Hepatocyte (in vitro differentiated cells): ENCODE measurements at regions not wholly inside any gene's neighbourhood (a gene's known extent, or its start where the extent isn't known, plus 50 kb on each side); places are given as distances from the start of the nearest gene placed in this dataset.

Source experiments
- DNase-seq: peaks from one replicate; pipeline ENCODE4 v3.0.0-alpha.2; 2016; ENCODE audit warnings: low spot score
- H2AFZ ChIP-seq: fragments of 200-600 bp; sonication (generic); 2 replicates; pipeline ENCODE4 v1.6.0; 2016; ENCODE audit warnings: antibody characterized with exemption, mild to moderate bottlenecking
- H3K27ac ChIP-seq: fragments of 200-600 bp; sonication (generic); 2 replicates; pipeline ENCODE4 v1.5.1; 2016; ENCODE audit warnings: mild to moderate bottlenecking
- H3K27me3 ChIP-seq: fragments of 200-600 bp; sonication (generic); 2 replicates; pipeline ENCODE4 v1.6.1; 2016
- H3K36me3 ChIP-seq: fragments of 200-600 bp; sonication (generic); replicated peaks from 2 replicates; pipeline ENCODE4 v1.5.1; 2016; ENCODE audit warnings: low read depth; ENCODE audit not compliant: insufficient read depth
- H3K4me1 ChIP-seq: fragments of 200-600 bp; sonication (generic); 2 replicates; pipeline ENCODE4 v1.5.1; 2016; ENCODE audit warnings: mild to moderate bottlenecking, moderate library complexity; ENCODE audit not compliant: insufficient read depth
- H3K4me2 ChIP-seq: fragments of 200-600 bp; sonication (generic); 2 replicates; pipeline ENCODE4 v1.6.0; 2016
- H3K4me3 ChIP-seq: fragments of 200-600 bp; sonication (generic); 2 replicates; pipeline ENCODE4 v1.5.1; 2016; ENCODE audit warnings: mild to moderate bottlenecking
- H3K79me2 ChIP-seq: fragments of 200-600 bp; sonication (generic); 2 replicates; pipeline ENCODE4 v1.6.0; 2017; ENCODE audit warnings: mild to moderate bottlenecking
- H3K9me2 ChIP-seq: fragments of 200-600 bp; sonication (generic); replicated peaks from 2 replicates; pipeline ENCODE4 v1.6.0; 2017; ENCODE audit warnings: mild to moderate bottlenecking; ENCODE audit not compliant: insufficient read depth
- H3K9me3 ChIP-seq: fragments of 200-600 bp; sonication (generic); 2 replicates; pipeline ENCODE4 v1.5.1; 2016; ENCODE audit warnings: low read depth, mild to moderate bottlenecking
- H4K20me1 ChIP-seq: fragments of 200-600 bp; sonication (generic); 2 replicates; pipeline ENCODE4 v1.6.0; 2016; ENCODE audit warnings: mild to moderate bottlenecking; ENCODE audit not compliant: insufficient read depth, poor library complexity, severe bottlenecking
- EZH2 ChIP-seq: fragments of 200-600 bp; sonication (generic); IDR thresholded peaks from 2 replicates; pipeline ENCODE4 v1.6.1; 2016; ENCODE audit warnings: antibody characterized with exemption, mild to moderate bottlenecking, borderline replicate concordance
- EZH2phosphoT487 ChIP-seq: fragments of 200-600 bp; sonication (generic); IDR thresholded peaks from one replicate; pipeline ENCODE4 v1.6.1; 2018; ENCODE audit warnings: antibody characterized with exemption, mild to moderate bottlenecking, low read depth, moderate library complexity; ENCODE audit not compliant: unreplicated experiment, severe bottlenecking
- WGBS: methylation state at CpG from one replicate; pipeline ENCODE4 v1.1.6; 2016; ENCODE audit warnings: low lambda C conversion rate; ENCODE audit errors: missing lambda C conversion rate; 5-methylcytosine and 5-hydroxymethylcytosine counted together
- TF ChIP-seq, protein P1 (sequence below): fragments of 200-600 bp; sonication (generic); IDR thresholded peaks from 2 replicates; pipeline ENCODE4 v1.5.1; 2016; ENCODE audit warnings: antibody characterized with exemption, mild to moderate bottlenecking; ENCODE audit not compliant: poor library complexity

GRCh38 chr22:26779108-26779507 lies 121.7 kb downstream of the MIAT start:
- no peak overlapping the region for H2AFZ ChIP-seq
- WGBS: 79% methylated on average over 3 of the region's 3 CpGs
- no peaks in the 10 kb centered on the region for H3K9me3 ChIP-seq

GRCh38 chr22:26779929-26780328 lies 122.5 kb downstream of the MIAT start:
- H3K9me2 ChIP-seq: no peaks in the 10 kb centered on the region
- no peaks in the 10 kb centered on the region for H3K79me2 ChIP-seq
- TF ChIP-seq, protein P1, sequence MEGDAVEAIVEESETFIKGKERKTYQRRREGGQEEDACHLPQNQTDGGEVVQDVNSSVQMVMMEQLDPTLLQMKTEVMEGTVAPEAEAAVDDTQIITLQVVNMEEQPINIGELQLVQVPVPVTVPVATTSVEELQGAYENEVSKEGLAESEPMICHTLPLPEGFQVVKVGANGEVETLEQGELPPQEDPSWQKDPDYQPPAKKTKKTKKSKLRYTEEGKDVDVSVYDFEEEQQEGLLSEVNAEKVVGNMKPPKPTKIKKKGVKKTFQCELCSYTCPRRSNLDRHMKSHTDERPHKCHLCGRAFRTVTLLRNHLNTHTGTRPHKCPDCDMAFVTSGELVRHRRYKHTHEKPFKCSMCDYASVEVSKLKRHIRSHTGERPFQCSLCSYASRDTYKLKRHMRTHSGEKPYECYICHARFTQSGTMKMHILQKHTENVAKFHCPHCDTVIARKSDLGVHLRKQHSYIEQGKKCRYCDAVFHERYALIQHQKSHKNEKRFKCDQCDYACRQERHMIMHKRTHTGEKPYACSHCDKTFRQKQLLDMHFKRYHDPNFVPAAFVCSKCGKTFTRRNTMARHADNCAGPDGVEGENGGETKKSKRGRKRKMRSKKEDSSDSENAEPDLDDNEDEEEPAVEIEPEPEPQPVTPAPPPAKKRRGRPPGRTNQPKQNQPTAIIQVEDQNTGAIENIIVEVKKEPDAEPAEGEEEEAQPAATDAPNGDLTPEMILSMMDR: no peak
- TF ChIP-seq EZH2: no peak
- TF ChIP-seq EZH2phosphoT487: no peak
- H3K27ac ChIP-seq: no peak overlapping the region
- H3K36me3 ChIP-seq: peaks cover 3% of the 10 kb centered on the region
- DNase-seq: no peak
- H2AFZ ChIP-seq: no peak overlapping the region
- 94% methylated on average over 3 of the region's 3 CpGs for WGBS
- no peaks in the 10 kb centered on the region for H3K27me3 ChIP-seq
- no peaks in the 10 kb centered on the region for H3K9me3 ChIP-seq
- H3K4me1 ChIP-seq: no peaks in the 10 kb centered on the region
- no peak overlapping the region for H3K4me2 ChIP-seq
- no peak overlapping the region for H3K4me3 ChIP-seq
- H4K20me1 ChIP-seq: no peaks in the 10 kb centered on the region

More at GRCh38 chr22:26779108-26779507, 121.7 kb downstream of the MIAT start:
- Histone ChIP-seq H3K27ac (no peak overlapping the region), H4K20me1 (no peaks in the 10 kb centered on the region), H3K4me3 (no peak overlapping the region), H3K9me2 (no peaks in the 10 kb centered on the region), H3K4me1 (no peaks in the 10 kb centered on the region), H3K79me2 (no peaks in the 10 kb centered on the region), H3K36me3 (peaks cover 3% of the 10 kb centered on the region), H3K4me2 (no peak overlapping the region), H3K27me3 (no peaks in the 10 kb centered on the region)
- no peak for TF ChIP-seq EZH2
- TF ChIP-seq EZH2phosphoT487: no peak
- TF ChIP-seq, protein P1: no peak
- no peak for DNase-seq

GRCh38 chr22:26780521-26780920 lies 123.1 kb downstream of the MIAT start:
- Histone ChIP-seq H3K36me3 (peaks cover 3% of the 10 kb centered on the region), H3K79me2 (no peaks in the 10 kb centered on the region), H3K4me2 (no peak overlapping the region), H2AFZ (no peak overlapping the region), H3K4me1 (no peaks in the 10 kb centered on the region), H3K9me2 (no peaks in the 10 kb centered on the region), H3K27me3 (no peaks in the 10 kb centered on the region), H3K4me3 (no peak overlapping the region), H4K20me1 (no peaks in the 10 kb centered on the region), H3K9me3 (no peaks in the 10 kb centered on the region), H3K27ac (no peak overlapping the region)
- no peak for DNase-seq
- TF ChIP-seq, protein P1: no peak
- TF ChIP-seq EZH2phosphoT487 (no peak), EZH2 (no peak)

GRCh38 chr22:26781062-26781461 lies 123.7 kb downstream of the MIAT start:
- peaks cover 3% of the 10 kb centered on the region for H3K36me3 ChIP-seq
- DNase-seq: no peak
- no peak overlapping the region for H3K4me3 ChIP-seq
- no peak overlapping the region for H3K4me2 ChIP-seq
- H4K20me1 ChIP-seq: no peaks in the 10 kb centered on the region
- H3K79me2 ChIP-seq: no peaks in the 10 kb centered on the region
- WGBS: 82% methylated on average over 2 of the region's 2 CpGs
- H2AFZ ChIP-seq: no peak overlapping the region
- H3K27ac ChIP-seq: no peak overlapping the region
- no peaks in the 10 kb centered on the region for H3K9me3 ChIP-seq
- TF ChIP-seq, protein P1: no peak
- TF ChIP-seq EZH2phosphoT487 (no peak), EZH2 (no peak)
- no peaks in the 10 kb centered on the region for H3K4me1 ChIP-seq
- H3K9me2 ChIP-seq: no peaks in the 10 kb centered on the region
- H3K27me3 ChIP-seq: no peaks in the 10 kb centered on the region
